ENCODE measurements at regions not wholly inside any gene's neighbourhood (a gene's known extent, or its start where the extent isn't known, plus 50 kb on each side); places are given as distances from the start of the nearest gene placed in this dataset.

- no peak for TF ChIP-seq CTCF (IDR thresholded peaks at IDR 0.05; ENCODE audit: unreplicated experiment)
- Mint-ChIP-seq H3K27ac (ENCODE audit: unreplicated experiment) (no peak overlapping the region), H3K9me3 (ENCODE audit: unreplicated experiment) (no peaks in the 10 kb centered on the region), H3K36me3 (ENCODE audit: low read depth, unreplicated experiment) (no peaks in the 10 kb centered on the region), H3K4me1 (ENCODE audit: unreplicated experiment) (peaks cover 14% of the 10 kb centered on the region), H3K4me3 (ENCODE audit: unreplicated experiment) (no peak overlapping the region), H3K27me3 (ENCODE audit: unreplicated experiment) (peaks cover 1% of the 10 kb centered on the region)
- no peak for DNase-seq (ENCODE audit: low spot score)
Measured at GRCh38 chr2:204306667-204307066, 238.6 kb upstream of the PARD3B start.

GRCh38 chr2:204312105-204312504, 233.2 kb upstream of the PARD3B start:
- TF ChIP-seq CTCF (IDR thresholded peaks at IDR 0.05; ENCODE audit: unreplicated experiment) = no peak
- Mint-ChIP-seq H3K27me3 (ENCODE audit: unreplicated experiment) (no peaks in the 10 kb centered on the region), H3K36me3 (ENCODE audit: low read depth, unreplicated experiment) (no peaks in the 10 kb centered on the region), H3K27ac (ENCODE audit: unreplicated experiment) (no peak overlapping the region), H3K9me3 (ENCODE audit: unreplicated experiment) (no peaks in the 10 kb centered on the region), H3K4me3 (ENCODE audit: unreplicated experiment) (no peak overlapping the region), H3K4me1 (ENCODE audit: unreplicated experiment) (peaks cover 28% of the 10 kb centered on the region)
- no peak for DNase-seq (ENCODE audit: low spot score)

GRCh38 chr2:204313256-204313655, 232.0 kb upstream of the PARD3B start:
- H3K4me1 Mint-ChIP-seq (ENCODE audit: unreplicated experiment) = peaks cover 27% of the 10 kb centered on the region
- no peaks in the 10 kb centered on the region for H3K9me3 Mint-ChIP-seq (ENCODE audit: unreplicated experiment)
- no peak overlapping the region for H3K27ac Mint-ChIP-seq (ENCODE audit: unreplicated experiment)
- no peak for DNase-seq (ENCODE audit: low spot score)
- H3K27me3 Mint-ChIP-seq (ENCODE audit: unreplicated experiment) = no peaks in the 10 kb centered on the region
- H3K4me3 Mint-ChIP-seq (ENCODE audit: unreplicated experiment) = no peak overlapping the region
- no peak for TF ChIP-seq CTCF (IDR thresholded peaks at IDR 0.05; ENCODE audit: unreplicated experiment)
- H3K36me3 Mint-ChIP-seq (ENCODE audit: low read depth, unreplicated experiment) = no peaks in the 10 kb centered on the region

- Mint-ChIP-seq H3K4me1 (ENCODE audit: unreplicated experiment) (peaks cover 20% of the 10 kb centered on the region), H3K4me3 (ENCODE audit: unreplicated experiment) (no peak overlapping the region), H3K9me3 (ENCODE audit: unreplicated experiment) (no peaks in the 10 kb centered on the region), H3K36me3 (ENCODE audit: low read depth, unreplicated experiment) (no peaks in the 10 kb centered on the region), H3K27me3 (ENCODE audit: unreplicated experiment) (no peaks in the 10 kb centered on the region), H3K27ac (ENCODE audit: unreplicated experiment) (no peak overlapping the region)
- no peak for DNase-seq (ENCODE audit: low spot score)
- TF ChIP-seq CTCF (IDR thresholded peaks at IDR 0.05; ENCODE audit: unreplicated experiment) = no peak
Measured at GRCh38 chr2:204315236-204315662, 230.0 kb upstream of the PARD3B start.

GRCh38 chr2:204317640-204318039, 227.6 kb upstream of the PARD3B start:
- Mint-ChIP-seq H3K27me3 (ENCODE audit: unreplicated experiment) (no peaks in the 10 kb centered on the region), H3K9me3 (ENCODE audit: unreplicated experiment) (no peaks in the 10 kb centered on the region), H3K4me1 (ENCODE audit: unreplicated experiment) (peaks cover 22% of the 10 kb centered on the region), H3K4me3 (ENCODE audit: unreplicated experiment) (no peak overlapping the region), H3K27ac (ENCODE audit: unreplicated experiment) (no peak overlapping the region), H3K36me3 (ENCODE audit: low read depth, unreplicated experiment) (peaks cover 3% of the 10 kb centered on the region)
- no peak for DNase-seq (ENCODE audit: low spot score)
- no peak for TF ChIP-seq CTCF (IDR thresholded peaks at IDR 0.05; ENCODE audit: unreplicated experiment)
